SK-N-SH treated with all-trans-retinoic acid at 6 μM for 48 hours (cell line): ENCODE measurements at regions not wholly inside any gene's neighbourhood (a gene's known extent, or its start where the extent isn't known, plus 50 kb on each side); places are given as distances from the start of the nearest gene placed in this dataset.

Experiments used
- ATAC-seq: fragments of 200-7000 bp; cut with Tn5 transposase; 3 replicates; pipeline ENCODE4 v1.9.1; 2020; ENCODE audit warnings: mild to moderate bottlenecking, moderate library complexity
- ARNTL ChIP-seq: fragments of 450-650 bp; formaldehyde crosslinking; IDR thresholded peaks from 2 replicates; pipeline ENCODE4 v1.5.0; 2020; ENCODE audit warnings: low read depth, mild to moderate bottlenecking, moderate library complexity, borderline replicate concordance
- BACH2 ChIP-seq: fragments of 250-450 bp; sonication (Bioruptor Pico); IDR thresholded peaks from 2 replicates; pipeline ENCODE4 v1.9.0; 2021; ENCODE audit warnings: mild to moderate bottlenecking, borderline replicate concordance
- CSDC2 ChIP-seq: fragments of 250-450 bp; sonication (Bioruptor Pico); IDR thresholded peaks from 2 replicates; pipeline ENCODE4 v1.5.0; 2020; ENCODE audit warnings: mild to moderate bottlenecking, moderate library complexity
- ESRRG ChIP-seq: fragments of 250-450 bp; sonication (Bioruptor Pico); IDR thresholded peaks from 2 replicates; pipeline ENCODE4 v1.6.1; 2021; ENCODE audit warnings: mild to moderate bottlenecking
- GLIS3 ChIP-seq: fragments of 250-450 bp; sonication (Bioruptor Pico); IDR thresholded peaks from 2 replicates; pipeline ENCODE4 v1.5.0; 2020; ENCODE audit warnings: mild to moderate bottlenecking, moderate library complexity
- ISL1 ChIP-seq: fragments of 250-450 bp; sonication (Bioruptor Pico); IDR thresholded peaks from 2 replicates; pipeline ENCODE4 v2.1.2; 2022; ENCODE audit warnings: mild to moderate bottlenecking, moderate library complexity
- OSR1 ChIP-seq: fragments of 250-450 bp; sonication (Bioruptor Pico); IDR thresholded peaks from 2 replicates; pipeline ENCODE4 v1.8.0; 2022; ENCODE audit warnings: moderate library complexity, mild to moderate bottlenecking, inconsistent platforms
- SNAI2 ChIP-seq: fragments of 250-450 bp; sonication (Bioruptor Pico); IDR thresholded peaks from 2 replicates; pipeline ENCODE4 v1.5.0; 2020; ENCODE audit warnings: mild to moderate bottlenecking, moderate library complexity
- TCF4 ChIP-seq: fragments of 250-450 bp; sonication (Bioruptor Pico); IDR thresholded peaks from 2 replicates; pipeline ENCODE4 v1.8.0; 2021; ENCODE audit warnings: mild to moderate bottlenecking, moderate library complexity, borderline replicate concordance
- ZC3H10 ChIP-seq: fragments of 250-450 bp; sonication (Bioruptor Pico); IDR thresholded peaks from 2 replicates; pipeline ENCODE4 v1.5.1; 2021; ENCODE audit warnings: mild to moderate bottlenecking, moderate library complexity
- ZFP3 ChIP-seq: fragments of 250-450 bp; sonication (Bioruptor Pico); IDR thresholded peaks from 2 replicates; pipeline ENCODE4 v1.5.0; 2020; ENCODE audit warnings: mild to moderate bottlenecking, moderate library complexity
- ZFP30 ChIP-seq: fragments of 450-650 bp; formaldehyde crosslinking; IDR thresholded peaks from 2 replicates; pipeline ENCODE4 v1.5.0; 2022; ENCODE audit warnings: mild to moderate bottlenecking, moderate library complexity
- ZNF565 ChIP-seq: fragments of 450-650 bp; formaldehyde crosslinking; conservative IDR thresholded peaks from 2 replicates; pipeline ENCODE4 v1.5.0; 2020; ENCODE audit warnings: low read depth, mild to moderate bottlenecking, moderate library complexity
- ZNF70 ChIP-seq: fragments of 450-650 bp; formaldehyde crosslinking; IDR thresholded peaks from 2 replicates; pipeline ENCODE4 v1.5.0; 2020; ENCODE audit warnings: mild to moderate bottlenecking, moderate library complexity
- ZNF8 ChIP-seq: fragments of 450-650 bp; formaldehyde crosslinking; IDR thresholded peaks from 2 replicates; pipeline ENCODE4 v1.5.0; 2020; ENCODE audit warnings: mild to moderate bottlenecking, moderate library complexity
- TF ChIP-seq, protein P1 (sequence below): fragments of 250-450 bp; sonication (Bioruptor Pico); IDR thresholded peaks from 2 replicates; pipeline ENCODE4 v1.5.0; 2020; ENCODE audit warnings: mild to moderate bottlenecking, moderate library complexity
- TF ChIP-seq, protein P2 (sequence below): fragments of 250-450 bp; sonication (Bioruptor Pico); IDR thresholded peaks from 2 replicates; pipeline ENCODE4 v1.8.0; 2020; ENCODE audit warnings: mild to moderate bottlenecking, moderate library complexity, borderline replicate concordance
- TF ChIP-seq, protein P3 (sequence below): fragments of 250-450 bp; sonication (Bioruptor Pico); IDR thresholded peaks from 2 replicates; pipeline ENCODE4 v1.5.1; 2021; ENCODE audit warnings: mild to moderate bottlenecking, moderate library complexity
- TF ChIP-seq, protein P4 (sequence below): fragments of 250-450 bp; sonication (Bioruptor Pico); IDR thresholded peaks from 2 replicates; pipeline ENCODE4 v1.5.1; 2020; ENCODE audit warnings: low read depth, mild to moderate bottlenecking, moderate library complexity

GRCh38 chr6:149166336-149166735 is 151.2 kb upstream of the TAB2 start:
- peak; percentile 75 for ATAC-seq
- TF ChIP-seq ZFP3 (CRISPR knock-in tag) (no peak), ESRRG (CRISPR knock-in tag) (no peak), ZC3H10 (no peak), ARNTL (no peak), CSDC2 (CRISPR knock-in tag) (no peak), ZNF8 (CRISPR knock-in tag) (no peak), ZNF565 (no peak), SNAI2 (CRISPR knock-in tag) (no peak), ISL1 (CRISPR knock-in tag) (no peak), BACH2 (CRISPR knock-in tag) (no peak), TCF4 (CRISPR knock-in tag) (0 out of 2 replicates have a peak, but pooled peaks have one; percentile 9), ZFP30 (no peak)
- TF ChIP-seq, protein P1, sequence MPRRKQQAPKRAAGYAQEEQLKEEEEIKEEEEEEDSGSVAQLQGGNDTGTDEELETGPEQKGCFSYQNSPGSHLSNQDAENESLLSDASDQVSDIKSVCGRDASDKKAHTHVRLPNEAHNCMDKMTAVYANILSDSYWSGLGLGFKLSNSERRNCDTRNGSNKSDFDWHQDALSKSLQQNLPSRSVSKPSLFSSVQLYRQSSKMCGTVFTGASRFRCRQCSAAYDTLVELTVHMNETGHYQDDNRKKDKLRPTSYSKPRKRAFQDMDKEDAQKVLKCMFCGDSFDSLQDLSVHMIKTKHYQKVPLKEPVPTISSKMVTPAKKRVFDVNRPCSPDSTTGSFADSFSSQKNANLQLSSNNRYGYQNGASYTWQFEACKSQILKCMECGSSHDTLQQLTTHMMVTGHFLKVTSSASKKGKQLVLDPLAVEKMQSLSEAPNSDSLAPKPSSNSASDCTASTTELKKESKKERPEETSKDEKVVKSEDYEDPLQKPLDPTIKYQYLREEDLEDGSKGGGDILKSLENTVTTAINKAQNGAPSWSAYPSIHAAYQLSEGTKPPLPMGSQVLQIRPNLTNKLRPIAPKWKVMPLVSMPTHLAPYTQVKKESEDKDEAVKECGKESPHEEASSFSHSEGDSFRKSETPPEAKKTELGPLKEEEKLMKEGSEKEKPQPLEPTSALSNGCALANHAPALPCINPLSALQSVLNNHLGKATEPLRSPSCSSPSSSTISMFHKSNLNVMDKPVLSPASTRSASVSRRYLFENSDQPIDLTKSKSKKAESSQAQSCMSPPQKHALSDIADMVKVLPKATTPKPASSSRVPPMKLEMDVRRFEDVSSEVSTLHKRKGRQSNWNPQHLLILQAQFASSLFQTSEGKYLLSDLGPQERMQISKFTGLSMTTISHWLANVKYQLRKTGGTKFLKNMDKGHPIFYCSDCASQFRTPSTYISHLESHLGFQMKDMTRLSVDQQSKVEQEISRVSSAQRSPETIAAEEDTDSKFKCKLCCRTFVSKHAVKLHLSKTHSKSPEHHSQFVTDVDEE (CRISPR knock-in tag): peak; percentile 38; the same call in 1 of the 2 replicates
- TF ChIP-seq, protein P2, sequence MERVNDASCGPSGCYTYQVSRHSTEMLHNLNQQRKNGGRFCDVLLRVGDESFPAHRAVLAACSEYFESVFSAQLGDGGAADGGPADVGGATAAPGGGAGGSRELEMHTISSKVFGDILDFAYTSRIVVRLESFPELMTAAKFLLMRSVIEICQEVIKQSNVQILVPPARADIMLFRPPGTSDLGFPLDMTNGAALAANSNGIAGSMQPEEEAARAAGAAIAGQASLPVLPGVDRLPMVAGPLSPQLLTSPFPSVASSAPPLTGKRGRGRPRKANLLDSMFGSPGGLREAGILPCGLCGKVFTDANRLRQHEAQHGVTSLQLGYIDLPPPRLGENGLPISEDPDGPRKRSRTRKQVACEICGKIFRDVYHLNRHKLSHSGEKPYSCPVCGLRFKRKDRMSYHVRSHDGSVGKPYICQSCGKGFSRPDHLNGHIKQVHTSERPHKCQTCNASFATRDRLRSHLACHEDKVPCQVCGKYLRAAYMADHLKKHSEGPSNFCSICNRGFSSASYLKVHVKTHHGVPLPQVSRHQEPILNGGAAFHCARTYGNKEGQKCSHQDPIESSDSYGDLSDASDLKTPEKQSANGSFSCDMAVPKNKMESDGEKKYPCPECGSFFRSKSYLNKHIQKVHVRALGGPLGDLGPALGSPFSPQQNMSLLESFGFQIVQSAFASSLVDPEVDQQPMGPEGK (CRISPR knock-in tag): no peak
- TF ChIP-seq, protein P3, sequence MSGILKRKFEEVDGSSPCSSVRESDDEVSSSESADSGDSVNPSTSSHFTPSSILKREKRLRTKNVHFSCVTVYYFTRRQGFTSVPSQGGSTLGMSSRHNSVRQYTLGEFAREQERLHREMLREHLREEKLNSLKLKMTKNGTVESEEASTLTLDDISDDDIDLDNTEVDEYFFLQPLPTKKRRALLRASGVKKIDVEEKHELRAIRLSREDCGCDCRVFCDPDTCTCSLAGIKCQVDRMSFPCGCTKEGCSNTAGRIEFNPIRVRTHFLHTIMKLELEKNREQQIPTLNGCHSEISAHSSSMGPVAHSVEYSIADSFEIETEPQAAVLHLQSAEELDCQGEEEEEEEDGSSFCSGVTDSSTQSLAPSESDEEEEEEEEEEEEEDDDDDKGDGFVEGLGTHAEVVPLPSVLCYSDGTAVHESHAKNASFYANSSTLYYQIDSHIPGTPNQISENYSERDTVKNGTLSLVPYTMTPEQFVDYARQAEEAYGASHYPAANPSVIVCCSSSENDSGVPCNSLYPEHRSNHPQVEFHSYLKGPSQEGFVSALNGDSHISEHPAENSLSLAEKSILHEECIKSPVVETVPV (CRISPR knock-in tag): no peak

- ATAC-seq: peak; percentile 62
Measured at GRCh38 chr6:149166747-149167146, 150.8 kb upstream of the TAB2 start.

GRCh38 chr6:149168968-149169367 is 148.5 kb upstream of the TAB2 start:
- TF ChIP-seq, protein P2 (CRISPR knock-in tag): no peak
- TF ChIP-seq ZC3H10 (no peak), TCF4 (CRISPR knock-in tag) (no peak), ZNF565 (no peak), ESRRG (CRISPR knock-in tag) (no peak), ISL1 (CRISPR knock-in tag) (no peak), ZFP3 (CRISPR knock-in tag) (no peak), ZNF8 (CRISPR knock-in tag) (no peak), ZNF70 (CRISPR knock-in tag) (no peak), GLIS3 (CRISPR knock-in tag) (no peak), OSR1 (CRISPR knock-in tag) (no peak), BACH2 (CRISPR knock-in tag) (no peak)
- TF ChIP-seq, protein P1 (CRISPR knock-in tag): no peak
- TF ChIP-seq, protein P3 (CRISPR knock-in tag): no peak
- TF ChIP-seq, protein P4, sequence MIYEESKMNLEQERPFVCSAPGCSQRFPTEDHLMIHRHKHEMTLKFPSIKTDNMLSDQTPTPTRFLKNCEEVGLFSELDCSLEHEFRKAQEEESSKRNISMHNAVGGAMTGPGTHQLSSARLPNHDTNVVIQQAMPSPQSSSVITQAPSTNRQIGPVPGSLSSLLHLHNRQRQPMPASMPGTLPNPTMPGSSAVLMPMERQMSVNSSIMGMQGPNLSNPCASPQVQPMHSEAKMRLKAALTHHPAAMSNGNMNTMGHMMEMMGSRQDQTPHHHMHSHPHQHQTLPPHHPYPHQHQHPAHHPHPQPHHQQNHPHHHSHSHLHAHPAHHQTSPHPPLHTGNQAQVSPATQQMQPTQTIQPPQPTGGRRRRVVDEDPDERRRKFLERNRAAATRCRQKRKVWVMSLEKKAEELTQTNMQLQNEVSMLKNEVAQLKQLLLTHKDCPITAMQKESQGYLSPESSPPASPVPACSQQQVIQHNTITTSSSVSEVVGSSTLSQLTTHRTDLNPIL: no peak
- TF ChIP-seq, all 23 proteins: peak for 0
- no peak for ATAC-seq

More at GRCh38 chr6:149166747-149167146, 150.8 kb upstream of the TAB2 start:
- TF ChIP-seq ISL1 (CRISPR knock-in tag): no peak
- TF ChIP-seq ZFP3 (CRISPR knock-in tag): peak; percentile 43; the same call in 1 of the 2 replicates
- 0 out of 2 replicates have a peak, but pooled peaks have one; percentile 9 for TF ChIP-seq TCF4 (CRISPR knock-in tag)
